ENCODE measurements at regions not wholly inside any gene's neighbourhood (a gene's known extent, or its start where the extent isn't known, plus 50 kb on each side); places are given as distances from the start of the nearest gene placed in this dataset.

DNA sequence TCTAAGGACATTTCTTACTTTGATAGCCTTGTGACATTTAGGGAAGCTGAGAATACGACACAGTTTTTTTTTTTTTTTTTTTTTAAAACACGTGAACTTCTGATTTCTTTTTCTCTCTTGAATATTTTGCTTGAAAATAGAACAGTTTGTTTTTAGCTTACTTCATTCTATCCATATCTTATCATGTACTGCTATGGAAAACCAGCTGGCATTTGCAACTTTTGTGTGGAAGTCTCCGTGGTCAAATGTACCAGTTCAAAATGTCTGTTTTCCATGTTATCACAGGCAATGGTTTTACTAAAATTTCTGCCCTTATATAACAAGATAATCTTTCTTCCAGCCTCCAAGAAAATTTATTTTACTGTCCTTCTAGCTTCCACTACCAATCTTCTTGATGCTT is 821.6 kb downstream of the DNAJB9 start:
- Histone ChIP-seq H2AFZ (ENCODE audit: control insufficient read depth, low read depth, low read length) (no peak overlapping the region), H3K27me3 (replicated peaks in 1 of 2; ENCODE audit: control insufficient read depth in 2 of 2, insufficient read depth in 2 of 2, low read length in 1 of 2) (no peaks in the 10 kb centered on the region), H4K20me1 (ENCODE audit: control insufficient read depth, insufficient read depth) (no peaks in the 10 kb centered on the region), H3K4me2 (ENCODE audit: control insufficient read depth, insufficient read depth) (no peak overlapping the region), H3K79me2 (ENCODE audit: control insufficient read depth, insufficient read depth, low read length) (no peaks in the 10 kb centered on the region), H3K36me3 (ENCODE audit: control insufficient read depth in 2 of 2, insufficient read depth in 2 of 2, low read length in 1 of 2) (no peaks in the 10 kb centered on the region), H3K4me3 (no peak overlapping the region), H3K9me3 (replicated peaks; ENCODE audit: control insufficient read depth, insufficient read depth, low read length) (no peaks in the 10 kb centered on the region), H3K27ac (ENCODE audit: control insufficient read depth, insufficient read depth) (no peak overlapping the region), H3K9ac (ENCODE audit: control insufficient read depth, insufficient read depth, low read length) (no peak overlapping the region), H3K4me1 (ENCODE audit: control insufficient read depth, insufficient read depth, low read length) (no peaks in the 10 kb centered on the region)
- BruUV-seq (replicated peaks), result no TSS peak
- ChIA-PET POLR2A (no interaction called here), CTCF (no interaction called here), SMC1A (ENCODE audit: uncharacterized antibody, unreplicated experiment) (interaction anchor here (1.7 kb wide), 1 partner anchor 20 kb away, joined by 4 read pairs; no protein-coding TSS in a partner anchor), RAD21 (ENCODE audit: unreplicated experiment) (no interaction called here)
- in situ Hi-C loops (cut with MboI) (no loop called here), intact Hi-C loops (cut with micrococcal nuclease; ENCODE audit: unreplicated experiment) (no loop called here)
- FAIRE-seq (no peak), ATAC-seq (no peak), DNase-seq (ENCODE audit: low read depth, low spot score) (no peak)
- 23% methylated on average over 3 of the region's 3 CpGs for WGBS (ENCODE audit: insufficient coverage, insufficient replicate concordance, low lambda C conversion rate, missing lambda C conversion rate)
- TF ChIP-seq EP300 (IDR thresholded peaks at IDR 0.05; ENCODE audit: borderline replicate concordance in 1 of 2, control insufficient read depth in 1 of 2, low read depth in 2 of 2, low read length in 2 of 2) (no peak), NR2C1 (IDR thresholded peaks at IDR 0.05) (no peak), MYC (IDR thresholded peaks at IDR 0.05; ENCODE audit: insufficient read depth, insufficient read length, insufficient replicate concordance, low read length, severe bottlenecking) (no peak), RCOR1 (conservative IDR thresholded peaks at IDR 0.05; ENCODE audit: low read depth, low read length) (no peak), E4F1 (IDR thresholded peaks at IDR 0.05; ENCODE audit: borderline replicate concordance, partially characterized antibody) (no peak), ZNF217 (IDR thresholded peaks at IDR 0.05) (no peak), PRDM15 (CRISPR knock-in tag; IDR thresholded peaks at IDR 0.05) (no peak)
